ENCODE measurements at regions not wholly inside any gene's neighbourhood (a gene's known extent, or its start where the extent isn't known, plus 50 kb on each side); places are given as distances from the start of the nearest gene placed in this dataset.

DNA sequence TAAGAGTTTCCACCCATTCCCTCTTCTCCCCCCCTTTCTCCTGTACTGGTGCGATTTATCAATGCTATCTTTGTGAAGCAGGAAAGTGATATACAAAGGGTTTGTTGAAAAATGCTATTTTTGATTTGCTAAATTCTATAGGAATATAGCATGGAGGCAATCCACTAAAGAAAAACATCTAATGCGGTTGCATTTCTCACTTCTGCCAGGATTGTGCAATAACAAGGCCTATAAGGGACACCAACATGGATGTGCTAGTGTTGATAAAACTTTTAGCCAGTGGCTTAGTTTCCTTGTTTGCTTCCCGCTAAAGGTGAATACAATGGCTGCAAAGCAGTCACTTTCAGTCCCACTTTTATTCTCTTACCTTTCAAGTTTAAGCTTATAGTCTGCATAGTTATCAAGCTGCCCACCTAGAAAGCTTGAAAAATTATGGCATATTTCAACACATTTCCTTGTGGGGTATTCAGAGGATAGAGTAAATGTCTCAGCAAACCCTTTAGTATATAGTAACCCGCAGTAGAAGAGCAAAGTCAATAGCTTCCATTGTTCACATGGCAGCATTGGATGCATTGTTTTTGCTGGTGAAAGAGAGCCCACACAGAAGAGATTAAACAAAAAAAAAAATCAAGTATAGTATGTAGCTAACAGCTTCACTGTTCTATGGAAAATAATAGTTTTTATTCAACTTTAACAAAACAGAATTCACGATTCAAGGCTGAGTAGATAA lies 674.6 kb upstream of the SEMA6A start:
- H3K27ac ChIP-seq: no peak overlapping the region
- TF ChIP-seq, protein P1, sequence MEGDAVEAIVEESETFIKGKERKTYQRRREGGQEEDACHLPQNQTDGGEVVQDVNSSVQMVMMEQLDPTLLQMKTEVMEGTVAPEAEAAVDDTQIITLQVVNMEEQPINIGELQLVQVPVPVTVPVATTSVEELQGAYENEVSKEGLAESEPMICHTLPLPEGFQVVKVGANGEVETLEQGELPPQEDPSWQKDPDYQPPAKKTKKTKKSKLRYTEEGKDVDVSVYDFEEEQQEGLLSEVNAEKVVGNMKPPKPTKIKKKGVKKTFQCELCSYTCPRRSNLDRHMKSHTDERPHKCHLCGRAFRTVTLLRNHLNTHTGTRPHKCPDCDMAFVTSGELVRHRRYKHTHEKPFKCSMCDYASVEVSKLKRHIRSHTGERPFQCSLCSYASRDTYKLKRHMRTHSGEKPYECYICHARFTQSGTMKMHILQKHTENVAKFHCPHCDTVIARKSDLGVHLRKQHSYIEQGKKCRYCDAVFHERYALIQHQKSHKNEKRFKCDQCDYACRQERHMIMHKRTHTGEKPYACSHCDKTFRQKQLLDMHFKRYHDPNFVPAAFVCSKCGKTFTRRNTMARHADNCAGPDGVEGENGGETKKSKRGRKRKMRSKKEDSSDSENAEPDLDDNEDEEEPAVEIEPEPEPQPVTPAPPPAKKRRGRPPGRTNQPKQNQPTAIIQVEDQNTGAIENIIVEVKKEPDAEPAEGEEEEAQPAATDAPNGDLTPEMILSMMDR (IDR thresholded peaks at IDR 0.05): no peak
- TF ChIP-seq ZFX (IDR thresholded peaks at IDR 0.05; ENCODE audit: borderline replicate concordance): no peak

DNA sequence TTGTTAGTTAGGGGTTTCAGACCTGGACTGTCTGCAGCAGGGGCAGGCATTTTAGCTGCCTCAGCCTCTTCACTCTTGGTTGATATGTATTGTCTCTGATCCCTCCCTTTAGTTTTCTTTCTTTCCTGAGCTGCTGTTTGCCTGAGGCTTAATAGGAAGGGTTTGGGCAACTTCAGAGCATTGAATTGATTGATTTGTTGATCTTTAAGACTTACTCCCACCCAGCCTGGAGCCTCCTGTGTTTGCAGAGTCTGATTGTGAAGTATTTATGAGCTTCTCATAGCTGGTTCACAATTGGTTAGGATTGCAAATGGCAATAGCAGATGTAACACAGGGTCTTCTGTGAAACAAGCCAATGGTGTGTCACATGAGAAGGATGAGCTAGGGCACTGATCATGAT lies 671.8 kb upstream of the SEMA6A start:
- TF ChIP-seq ZFX (IDR thresholded peaks at IDR 0.05; ENCODE audit: borderline replicate concordance): no peak
- TF ChIP-seq, protein P1 (IDR thresholded peaks at IDR 0.05): no peak
- H3K27ac ChIP-seq: no peak overlapping the region

DNA sequence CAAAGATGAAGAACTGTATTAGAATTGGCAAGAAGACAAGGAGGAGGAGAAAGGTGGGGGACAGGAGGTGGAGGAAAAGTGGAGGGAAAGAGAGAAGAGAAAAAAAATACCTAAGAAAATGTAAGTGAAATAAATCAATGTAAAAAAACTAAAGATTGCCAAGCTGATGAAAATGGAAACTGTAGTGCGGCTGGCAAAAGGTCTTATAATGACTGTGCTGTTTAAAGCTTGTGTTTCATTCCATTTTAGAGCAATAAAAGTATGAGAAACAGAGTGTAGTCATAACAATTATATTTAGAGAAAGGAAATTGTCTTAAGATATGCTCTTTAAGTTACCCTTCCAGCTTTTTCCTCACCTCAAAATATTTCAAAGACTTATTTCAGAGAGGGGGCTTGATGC lies 670.5 kb upstream of the SEMA6A start:
- TF ChIP-seq, protein P1 (IDR thresholded peaks at IDR 0.05): no peak
- TF ChIP-seq ZFX (IDR thresholded peaks at IDR 0.05; ENCODE audit: borderline replicate concordance): no peak
- H3K27ac ChIP-seq: no peak overlapping the region

DNA sequence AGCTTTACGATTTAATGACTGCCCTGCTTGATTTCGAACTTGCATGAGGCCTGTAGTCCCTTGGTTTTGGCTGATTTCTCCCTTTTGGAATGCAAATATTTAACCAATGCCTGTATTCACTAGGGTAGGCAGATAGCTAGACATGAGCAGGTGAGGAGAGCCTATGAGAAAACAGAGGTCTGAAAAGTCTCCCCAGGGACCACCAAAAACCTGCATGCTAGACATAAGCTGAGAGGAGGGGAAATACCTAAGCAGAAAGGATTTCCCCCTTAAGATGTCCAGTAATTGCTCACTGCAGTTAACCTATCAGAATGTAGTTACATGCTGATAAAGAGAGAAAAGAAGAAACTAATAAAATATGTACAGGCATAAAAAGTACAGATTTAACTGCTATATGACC lies 667.4 kb upstream of the SEMA6A start:
- no peak for TF ChIP-seq ZFX (IDR thresholded peaks at IDR 0.05; ENCODE audit: borderline replicate concordance)
- TF ChIP-seq, protein P1 (IDR thresholded peaks at IDR 0.05): no peak

DNA sequence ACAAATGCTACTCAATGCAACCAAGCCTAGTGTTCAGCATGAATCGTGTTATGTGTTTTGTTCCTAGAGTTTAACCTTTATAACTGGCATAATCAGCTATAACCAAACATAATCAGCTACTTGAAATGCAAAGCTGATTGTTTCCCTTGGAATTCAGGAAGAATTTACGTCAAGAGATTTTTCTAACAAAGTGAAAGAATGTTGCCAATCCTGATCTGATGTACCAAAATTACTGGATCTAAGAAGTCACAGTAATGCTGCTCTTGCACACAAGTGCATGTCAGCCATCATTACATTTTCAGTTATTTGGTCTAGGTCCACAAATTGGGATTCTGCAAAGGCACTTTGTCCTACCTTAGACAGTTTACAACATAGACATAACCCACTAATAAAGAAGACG lies 662.3 kb upstream of the SEMA6A start:
- no peak for TF ChIP-seq ZFX (IDR thresholded peaks at IDR 0.05; ENCODE audit: borderline replicate concordance)
- no peak overlapping the region for H3K27ac ChIP-seq

More for the DNA sequence above, 667.4 kb upstream of the SEMA6A start:
- H3K27ac ChIP-seq: no peak overlapping the region

DNA sequence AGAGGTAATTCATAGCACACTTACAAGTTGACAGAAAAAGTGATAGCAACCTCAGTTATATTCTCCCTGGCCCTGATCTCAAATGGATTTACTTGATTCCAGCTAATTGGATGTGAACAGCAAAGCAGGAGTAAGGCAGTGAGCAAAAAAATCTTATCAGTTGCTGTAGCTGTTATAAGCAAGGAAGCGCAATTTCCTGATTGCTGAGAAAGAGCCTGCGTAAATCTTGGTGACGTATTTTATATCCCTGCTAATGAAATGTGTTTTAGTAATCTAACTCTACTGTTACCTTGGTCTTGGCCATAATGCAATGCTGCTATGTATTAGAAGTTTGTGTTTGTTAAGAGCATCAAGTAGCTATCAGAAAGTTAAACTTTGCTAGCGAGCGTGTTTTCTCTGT lies 661.2 kb upstream of the SEMA6A start:
- H3K27ac ChIP-seq: no peak overlapping the region
- no peak for TF ChIP-seq ZFX (IDR thresholded peaks at IDR 0.05; ENCODE audit: borderline replicate concordance)
- TF ChIP-seq, protein P1 (IDR thresholded peaks at IDR 0.05): no peak

DNA sequence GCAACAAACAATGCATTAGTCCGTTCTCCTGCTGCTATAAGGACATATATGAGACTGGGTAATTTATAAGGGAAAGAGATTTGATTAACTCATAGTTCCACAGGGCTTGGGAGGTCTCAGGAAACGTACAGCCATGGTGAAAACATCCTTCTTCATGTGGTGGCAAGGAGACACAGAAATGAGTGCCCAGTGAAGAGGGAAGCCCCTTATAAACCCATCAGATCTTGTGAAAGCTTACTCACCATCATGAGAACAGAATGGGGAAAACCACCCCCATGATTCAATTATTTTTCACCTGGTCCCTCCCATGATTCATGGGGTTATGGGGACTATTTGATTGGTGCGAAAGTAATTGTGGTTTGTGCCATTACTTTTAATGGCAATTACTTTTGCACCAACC lies 655.8 kb upstream of the SEMA6A start:
- no peak overlapping the region for H3K27ac ChIP-seq
- no peak for TF ChIP-seq ZFX (IDR thresholded peaks at IDR 0.05; ENCODE audit: borderline replicate concordance)
- TF ChIP-seq, protein P1 (IDR thresholded peaks at IDR 0.05): no peak

DNA sequence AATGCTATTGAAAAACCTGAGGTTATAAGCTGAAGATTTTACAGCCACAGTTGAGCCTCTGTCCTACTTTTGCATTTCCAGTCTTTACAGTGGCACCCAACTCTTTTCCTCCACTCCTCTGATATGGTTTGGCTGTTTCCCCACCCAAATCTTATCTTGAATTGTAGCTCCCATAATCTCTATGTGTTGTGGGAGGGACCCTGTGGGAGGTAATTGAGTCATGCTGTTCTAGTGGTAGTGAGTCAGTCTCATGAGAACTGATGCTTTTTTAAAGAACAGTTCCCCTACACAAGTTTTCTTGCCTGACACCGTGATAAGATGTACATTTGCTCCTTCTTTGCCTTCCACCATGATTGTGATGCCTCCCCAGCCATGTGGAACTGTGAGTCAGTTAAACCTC lies 646.1 kb upstream of the SEMA6A start:
- no peak overlapping the region for H3K27ac ChIP-seq

More for the DNA sequence above, 646.1 kb upstream of the SEMA6A start:
- TF ChIP-seq, protein P1 (IDR thresholded peaks at IDR 0.05): no peak
- TF ChIP-seq ZFX (IDR thresholded peaks at IDR 0.05; ENCODE audit: borderline replicate concordance): no peak

Measured in 22Rv1 (cell line).